ENCODE measurements at regions not wholly inside any gene's neighbourhood (a gene's known extent, or its start where the extent isn't known, plus 50 kb on each side); places are given as distances from the start of the nearest gene placed in this dataset.

DNA sequence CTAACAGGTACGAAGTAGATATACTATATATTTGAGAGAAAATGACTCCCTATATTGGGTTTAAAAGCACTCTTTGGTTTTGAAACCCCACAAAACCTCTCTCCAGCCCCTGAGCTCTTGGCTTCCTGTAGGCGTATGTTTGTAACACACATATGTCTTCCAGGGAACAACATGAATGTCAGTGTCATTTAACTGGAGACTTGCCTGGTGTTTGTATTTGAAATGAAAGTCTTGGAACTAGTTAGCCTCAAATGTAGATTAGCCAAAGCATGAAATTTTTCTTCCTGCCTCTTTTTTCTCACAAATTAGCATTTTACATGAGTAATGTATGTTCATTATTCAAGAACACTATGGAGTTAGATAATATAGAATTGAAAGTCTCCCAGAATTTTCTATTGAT lies 411.8 kb upstream of the ASIC2 start:
- TF ChIP-seq, protein P1, sequence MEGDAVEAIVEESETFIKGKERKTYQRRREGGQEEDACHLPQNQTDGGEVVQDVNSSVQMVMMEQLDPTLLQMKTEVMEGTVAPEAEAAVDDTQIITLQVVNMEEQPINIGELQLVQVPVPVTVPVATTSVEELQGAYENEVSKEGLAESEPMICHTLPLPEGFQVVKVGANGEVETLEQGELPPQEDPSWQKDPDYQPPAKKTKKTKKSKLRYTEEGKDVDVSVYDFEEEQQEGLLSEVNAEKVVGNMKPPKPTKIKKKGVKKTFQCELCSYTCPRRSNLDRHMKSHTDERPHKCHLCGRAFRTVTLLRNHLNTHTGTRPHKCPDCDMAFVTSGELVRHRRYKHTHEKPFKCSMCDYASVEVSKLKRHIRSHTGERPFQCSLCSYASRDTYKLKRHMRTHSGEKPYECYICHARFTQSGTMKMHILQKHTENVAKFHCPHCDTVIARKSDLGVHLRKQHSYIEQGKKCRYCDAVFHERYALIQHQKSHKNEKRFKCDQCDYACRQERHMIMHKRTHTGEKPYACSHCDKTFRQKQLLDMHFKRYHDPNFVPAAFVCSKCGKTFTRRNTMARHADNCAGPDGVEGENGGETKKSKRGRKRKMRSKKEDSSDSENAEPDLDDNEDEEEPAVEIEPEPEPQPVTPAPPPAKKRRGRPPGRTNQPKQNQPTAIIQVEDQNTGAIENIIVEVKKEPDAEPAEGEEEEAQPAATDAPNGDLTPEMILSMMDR (IDR thresholded peaks at IDR 0.05; ENCODE audit: low read length), result no peak
- TF ChIP-seq EZH2 (optimal IDR thresholded peaks at IDR 0.05; ENCODE audit: low read depth, low read length) (no peak), EZH2phosphoT487 (IDR thresholded peaks at IDR 0.05; ENCODE audit: low read length) (no peak)

Data from MM.1S (cell line).